Globus pallidus (tissue), 1 donor: ENCODE measurements at regions not wholly inside any gene's neighbourhood (a gene's known extent, or its start where the extent isn't known, plus 50 kb on each side); places are given as distances from the start of the nearest gene placed in this dataset.

Experiments used
- DNase-seq: peaks from one replicate; pipeline ENCODE4 v3.0.0-alpha.2; 2015; ENCODE audit warnings: low spot score

- no peak for DNase-seq
These were observed 222.9 kb upstream of the HTR2A start for GRCh38 chr13:47119575-47120235.

GRCh38 chr13:47117268-47117667, 220.4 kb upstream of the HTR2A start:
- no peak for DNase-seq

- DNase-seq, result no peak
These were observed 217.2 kb upstream of the HTR2A start for GRCh38 chr13:47114030-47114429.

GRCh38 chr13:47112903-47113299, 216.0 kb upstream of the HTR2A start:
- no peak for DNase-seq

- no peak for DNase-seq
These were observed 215.5 kb upstream of the HTR2A start for GRCh38 chr13:47112205-47112902.

GRCh38 chr13:47111499-47111898, 214.6 kb upstream of the HTR2A start:
- DNase-seq, result no peak

GRCh38 chr13:47110833-47111240, 214.0 kb upstream of the HTR2A start:
- no peak for DNase-seq

GRCh38 chr13:47110141-47110540, 213.3 kb upstream of the HTR2A start:
- DNase-seq, result no peak

GRCh38 chr13:47109028-47109427, 212.2 kb upstream of the HTR2A start:
- no peak for DNase-seq

- DNase-seq, result no peak
These were observed 203.5 kb upstream of the HTR2A start for GRCh38 chr13:47100214-47100853.

- DNase-seq, result no peak
These were observed 198.0 kb upstream of the HTR2A start for GRCh38 chr13:47094734-47095434.

- DNase-seq, result no peak
These were observed 195.3 kb upstream of the HTR2A start for GRCh38 chr13:47092202-47092601.

- DNase-seq, result no peak
These were observed 191.0 kb upstream of the HTR2A start for GRCh38 chr13:47087841-47088240.

- no peak for DNase-seq
These were observed 190.4 kb upstream of the HTR2A start for GRCh38 chr13:47087241-47087640.

- DNase-seq, result no peak
These were observed 188.5 kb upstream of the HTR2A start for GRCh38 chr13:47085346-47085745.

- DNase-seq, result no peak
These were observed 185.0 kb upstream of the HTR2A start for GRCh38 chr13:47081850-47082249.

GRCh38 chr13:47081246-47081645, 184.4 kb upstream of the HTR2A start:
- DNase-seq, result no peak

- DNase-seq, result no peak
These were observed 183.8 kb upstream of the HTR2A start for GRCh38 chr13:47080621-47081020.

GRCh38 chr13:47076500-47076899, 179.6 kb upstream of the HTR2A start:
- no peak for DNase-seq

- no peak for DNase-seq
These were observed 172.3 kb upstream of the HTR2A start for GRCh38 chr13:47069133-47069532.

GRCh38 chr13:47067306-47067705, 170.5 kb upstream of the HTR2A start:
- no peak for DNase-seq

GRCh38 chr13:47066226-47066625, 169.4 kb upstream of the HTR2A start:
- DNase-seq, result no peak

- no peak for DNase-seq
These were observed 167.5 kb upstream of the HTR2A start for GRCh38 chr13:47064381-47064780.
